ENCODE measurements at regions not wholly inside any gene's neighbourhood (a gene's known extent, or its start where the extent isn't known, plus 50 kb on each side); places are given as distances from the start of the nearest gene placed in this dataset.
A peak's percentile ranks its signal among the peaks of the same experiment; 100 is the strongest.

- H3K27ac ChIP-seq (ENCODE audit: poor library complexity, severe bottlenecking), result no peak overlapping the region
- H3K4me1 ChIP-seq (ENCODE audit: insufficient read depth, poor library complexity, severe bottlenecking), result no peaks in the 10 kb centered on the region
- no peaks in the 10 kb centered on the region for H3K9me3 ChIP-seq (ENCODE audit: severe bottlenecking)
- ATAC-seq (ENCODE audit: low read depth) (no peak), DNase-seq (ENCODE audit: low spot score) (peak; percentile 32)
- no peaks in the 10 kb centered on the region for H3K36me3 ChIP-seq (ENCODE audit: low read depth)
- H3K27me3 ChIP-seq (ENCODE audit: insufficient read depth, poor library complexity, severe bottlenecking), result peaks cover 6% of the 10 kb centered on the region
- no peak overlapping the region for H3K4me3 ChIP-seq (ENCODE audit: severe bottlenecking)
- no peak for TF ChIP-seq CTCF (IDR thresholded peaks at IDR 0.05; ENCODE audit: poor library complexity, severe bottlenecking)
These were observed 285.9 kb downstream of the BRD1 start for GRCh38 chr22:49541693-49542230.

GRCh38 chr22:49540913-49541692 is 286.6 kb downstream of the BRD1 start:
- H3K36me3 ChIP-seq (ENCODE audit: low read depth), result no peaks in the 10 kb centered on the region
- no peaks in the 10 kb centered on the region for H3K4me1 ChIP-seq (ENCODE audit: insufficient read depth, poor library complexity, severe bottlenecking)
- no peaks in the 10 kb centered on the region for H3K9me3 ChIP-seq (ENCODE audit: severe bottlenecking)
- H3K27ac ChIP-seq (ENCODE audit: poor library complexity, severe bottlenecking), result no peak overlapping the region
- peaks cover 6% of the 10 kb centered on the region for H3K27me3 ChIP-seq (ENCODE audit: insufficient read depth, poor library complexity, severe bottlenecking)
- H3K4me3 ChIP-seq (ENCODE audit: severe bottlenecking), result no peak overlapping the region
- TF ChIP-seq CTCF (IDR thresholded peaks at IDR 0.05; ENCODE audit: poor library complexity, severe bottlenecking), result no peak
- DNase-seq (ENCODE audit: low spot score) (no peak), ATAC-seq (ENCODE audit: low read depth) (no peak)

GRCh38 chr22:49540084-49540912 is 287.4 kb downstream of the BRD1 start:
- no peaks in the 10 kb centered on the region for H3K9me3 ChIP-seq (ENCODE audit: severe bottlenecking)
- peaks cover 6% of the 10 kb centered on the region for H3K27me3 ChIP-seq (ENCODE audit: insufficient read depth, poor library complexity, severe bottlenecking)
- no peak overlapping the region for H3K4me3 ChIP-seq (ENCODE audit: severe bottlenecking)
- no peak for DNase-seq (ENCODE audit: low spot score)
- H3K4me1 ChIP-seq (ENCODE audit: insufficient read depth, poor library complexity, severe bottlenecking), result no peaks in the 10 kb centered on the region
- ATAC-seq (ENCODE audit: low read depth), result no peak
- no peak for TF ChIP-seq CTCF (IDR thresholded peaks at IDR 0.05; ENCODE audit: poor library complexity, severe bottlenecking)
- no peak overlapping the region for H3K27ac ChIP-seq (ENCODE audit: poor library complexity, severe bottlenecking)
- no peaks in the 10 kb centered on the region for H3K36me3 ChIP-seq (ENCODE audit: low read depth)

GRCh38 chr22:49538006-49538405 is 289.7 kb downstream of the BRD1 start:
- no peaks in the 10 kb centered on the region for H3K9me3 ChIP-seq (ENCODE audit: severe bottlenecking)
- no peak for TF ChIP-seq CTCF (IDR thresholded peaks at IDR 0.05; ENCODE audit: poor library complexity, severe bottlenecking)
- no peak overlapping the region for H3K27ac ChIP-seq (ENCODE audit: poor library complexity, severe bottlenecking)
- H3K4me3 ChIP-seq (ENCODE audit: severe bottlenecking), result no peak overlapping the region
- DNase-seq (ENCODE audit: low spot score), result no peak
- no peaks in the 10 kb centered on the region for H3K36me3 ChIP-seq (ENCODE audit: low read depth)
- H3K4me1 ChIP-seq (ENCODE audit: insufficient read depth, poor library complexity, severe bottlenecking), result no peaks in the 10 kb centered on the region
- peaks cover 7% of the 10 kb centered on the region for H3K27me3 ChIP-seq (ENCODE audit: insufficient read depth, poor library complexity, severe bottlenecking)
- no peak for ATAC-seq (ENCODE audit: low read depth)
